GM12878 (cell line): ENCODE measurements at regions not wholly inside any gene's neighbourhood (a gene's known extent, or its start where the extent isn't known, plus 50 kb on each side); places are given as distances from the start of the nearest gene placed in this dataset.

Source experiments
- ATAC-seq: fragments of 200-7000 bp; cut with Tn5 transposase; 3 replicates; pipeline ENCODE4 v1.9.1; 2020; ENCODE audit warnings: mild to moderate bottlenecking, moderate library complexity
- BruUV-seq: library from RNA; stranded (reverse); fragments of 400-500 nt; replicated peaks from 2 replicates; lab custom pipeline; 2021; lab: Mats Ljungman, UMichigan
- CTCF ChIA-PET: fragments of 300-600 bp; sonication (Branson Sonifier 250); formaldehyde crosslinking; extraction: SDS; loops from one replicate; lab custom pipeline; 2021; ENCODE audit warnings: inconsistent platforms; lab: Yijun Ruan, JAX
- POLR2A ChIA-PET: fragments of 350-600 bp; formaldehyde crosslinking; extraction: SDS; loops from one replicate; lab custom pipeline; 2021; ENCODE audit warnings: inconsistent platforms; lab: Charles Lee
- RAD21 ChIA-PET: fragments of 300-600 bp; sonication (Branson Sonifier 250); formaldehyde crosslinking; loops from one replicate; lab custom pipeline; 2023; ENCODE audit warnings: antibody characterized with exemption; ENCODE audit not compliant: unreplicated experiment; lab: Charles Lee
- SMC1A ChIA-PET: fragments of 300-600 bp; sonication (Branson Sonifier 250); formaldehyde crosslinking; loops from one replicate; lab custom pipeline; 2023; ENCODE audit not compliant: unreplicated experiment, uncharacterized antibody; lab: Charles Lee
- DNase-seq: peaks from one replicate; pipeline ENCODE4 v3.0.0-alpha.2; 2011; ENCODE audit warnings: low read depth, low spot score
- FAIRE-seq: peaks from 3 replicates; lab custom pipeline; 2011; peaks lifted over from hg19 to GRCh38; lab: Jason Lieb, UNC
- H2AFZ ChIP-seq: 2 replicates; pipeline ENCODE4 v1.6.0; 2011; ENCODE audit warnings: low read depth, low read length, control low read depth; ENCODE audit not compliant: control insufficient read depth
- H3K27ac ChIP-seq: 2 replicates; pipeline ENCODE4 v1.5.1; 2011; ENCODE audit warnings: control low read depth; ENCODE audit not compliant: control insufficient read depth, insufficient read depth
- H3K27me3 ChIP-seq, 2 experiments: replicated peaks in 1 of 2; 2 replicates each; pipeline versions ENCODE4 v1.6.0 to v1.6.1; 2011; ENCODE audit warnings: low read length in 1 of 2; ENCODE audit not compliant: control insufficient read depth in 2 of 2, insufficient read depth in 2 of 2
- H3K36me3 ChIP-seq, 2 experiments: 2 replicates each; pipeline ENCODE4 v1.5.1; 2011; ENCODE audit warnings: low read length in 1 of 2; ENCODE audit not compliant: control insufficient read depth in 2 of 2, insufficient read depth in 2 of 2
- H3K4me1 ChIP-seq: 2 replicates; pipeline ENCODE4 v1.6.1; 2011; ENCODE audit warnings: mild to moderate bottlenecking, low read length, moderate library complexity, mixed read lengths; ENCODE audit not compliant: control insufficient read depth, insufficient read depth
- H3K4me2 ChIP-seq: 2 replicates; pipeline ENCODE4 v1.6.0; 2011; ENCODE audit warnings: control low read depth; ENCODE audit not compliant: control insufficient read depth, insufficient read depth
- H3K4me3 ChIP-seq: fragments of 200-600 bp; sonication (generic); 2 replicates; pipeline ENCODE4 v1.5.1; 2016
- H3K79me2 ChIP-seq: 2 replicates; pipeline ENCODE4 v1.6.0; 2011; ENCODE audit warnings: low read length; ENCODE audit not compliant: control insufficient read depth, insufficient read depth
- H3K9ac ChIP-seq: 2 replicates; pipeline ENCODE4 v1.8.0; 2011; ENCODE audit warnings: low read length, control low read depth, mixed read lengths; ENCODE audit not compliant: control insufficient read depth, insufficient read depth
- H3K9me3 ChIP-seq: replicated peaks from 3 replicates; pipeline ENCODE4 v1.5.1; 2011; ENCODE audit warnings: mild to moderate bottlenecking, low read length; ENCODE audit not compliant: control insufficient read depth, insufficient read depth
- H4K20me1 ChIP-seq: 2 replicates; pipeline ENCODE4 v1.6.0; 2011; ENCODE audit not compliant: control insufficient read depth, insufficient read depth
- BCLAF1 ChIP-seq: fragments of 450-650 bp; IDR thresholded peaks from 2 replicates; pipeline ENCODE4 v1.6.1; 2017; ENCODE audit warnings: antibody characterized with exemption, mild to moderate bottlenecking, moderate library complexity
- CHD4 ChIP-seq: fragments of 200-600 bp; sonication (generic); IDR thresholded peaks from 2 replicates; pipeline ENCODE4 v1.6.1; 2016; ENCODE audit warnings: mild to moderate bottlenecking
- HDAC6 ChIP-seq: fragments of 200-600 bp; sonication (generic); IDR thresholded peaks from one replicate; pipeline ENCODE4 v1.8.0; 2017; ENCODE audit warnings: antibody characterized with exemption; ENCODE audit not compliant: unreplicated experiment
- NFXL1 ChIP-seq: fragments of 450-650 bp; IDR thresholded peaks from 2 replicates; pipeline ENCODE4 v1.6.1; 2017; ENCODE audit warnings: antibody characterized with exemption, mild to moderate bottlenecking, borderline replicate concordance
- ZNF207 ChIP-seq: fragments of 450-650 bp; IDR thresholded peaks from 2 replicates; pipeline ENCODE4 v1.6.1; 2014; ENCODE audit warnings: antibody characterized with exemption, mild to moderate bottlenecking, borderline replicate concordance
- ZNF622 ChIP-seq: fragments of 450-650 bp; IDR thresholded peaks from 2 replicates; pipeline ENCODE4 v1.6.1; 2017; ENCODE audit warnings: mild to moderate bottlenecking, inconsistent platforms
- WGBS: methylation state at CpG from one replicate; pipeline ENCODE4 v1.1.6; 2016; ENCODE audit warnings: low lambda C conversion rate; ENCODE audit not compliant: insufficient replicate concordance, insufficient coverage; ENCODE audit errors: missing lambda C conversion rate; 5-methylcytosine and 5-hydroxymethylcytosine counted together
- in situ Hi-C: fragments of 300-500 bp; cut with MboI; formaldehyde crosslinking; loops from 9 replicates; pipeline ENCODE4 v1.14.3; 2018; ENCODE audit warnings: mixed read lengths
- intact Hi-C: fragments of 100-400 bp; cut with micrococcal nuclease; formaldehyde crosslinking; loops from one replicate; pipeline ENCODE4 v1.14.2; 2022; ENCODE audit not compliant: unreplicated experiment

GRCh38 chr7:51639661-51640334 lies 323.2 kb upstream of the COBL start:
- Histone ChIP-seq H3K27ac (no peak overlapping the region), H4K20me1 (no peaks in the 10 kb centered on the region), H3K36me3 (no peaks in the 10 kb centered on the region), H3K4me2 (no peak overlapping the region), H3K9ac (no peak overlapping the region), H2AFZ (no peak overlapping the region), H3K9me3 (no peaks in the 10 kb centered on the region), H3K27me3 (no peaks in the 10 kb centered on the region), H3K4me1 (no peaks in the 10 kb centered on the region), H3K4me3 (no peak overlapping the region), H3K79me2 (no peaks in the 10 kb centered on the region)
- RAD21 ChIA-PET = no interaction called here
- 27% methylated on average over 12 of the region's 12 CpGs for WGBS
- no peak for TF ChIP-seq NFXL1
- no peak for TF ChIP-seq CHD4
- no peak for TF ChIP-seq ZNF622
- TF ChIP-seq HDAC6 = no peak
- no peak for ATAC-seq
- POLR2A ChIA-PET = no interaction called here
- CTCF ChIA-PET = no interaction called here
- no TSS peak for BruUV-seq
- no peak for FAIRE-seq
- SMC1A ChIA-PET = no interaction called here
- in situ Hi-C loops (no loop called here), intact Hi-C loops (no loop called here)
- DNase-seq = no peak

GRCh38 chr7:51636503-51636902 lies 319.9 kb upstream of the COBL start:
- CTCF ChIA-PET = no interaction called here
- SMC1A ChIA-PET = no interaction called here

More at GRCh38 chr7:51636503-51636902, 319.9 kb upstream of the COBL start:
- Histone ChIP-seq H4K20me1 (no peaks in the 10 kb centered on the region), H3K9ac (no peak overlapping the region), H2AFZ (no peak overlapping the region), H3K4me2 (no peak overlapping the region), H3K79me2 (no peaks in the 10 kb centered on the region), H3K4me1 (no peaks in the 10 kb centered on the region), H3K27ac (no peak overlapping the region), H3K9me3 (no peaks in the 10 kb centered on the region), H3K4me3 (no peak overlapping the region), H3K27me3 (no peaks in the 10 kb centered on the region), H3K36me3 (no peaks in the 10 kb centered on the region)
- POLR2A ChIA-PET = no interaction called here
- TF ChIP-seq ZNF207 = no peak
- TF ChIP-seq BCLAF1 = no peak
- DNase-seq (no peak), ATAC-seq (no peak), FAIRE-seq (no peak)
- in situ Hi-C loops (no loop called here), intact Hi-C loops (no loop called here)
- WGBS = 39% methylated on average over 3 of the region's 3 CpGs
- BruUV-seq = no TSS peak
- RAD21 ChIA-PET = no interaction called here
